K562 (cell line): ENCODE measurements at regions not wholly inside any gene's neighbourhood (a gene's known extent, or its start where the extent isn't known, plus 50 kb on each side); places are given as distances from the start of the nearest gene placed in this dataset.

ENCODE experiments used
- ATAC-seq: fragments of 200-7000 bp; cut with Tn5 transposase; 3 replicates; pipeline ENCODE4 v1.9.1; 2020; ENCODE audit warnings: moderate library complexity
- BruUV-seq: library from RNA; stranded (reverse); fragments of 400-500 nt; replicated peaks from 2 replicates; lab custom pipeline; 2021; lab: Mats Ljungman, UMichigan
- CTCF ChIA-PET: fragments of 300-600 bp; formaldehyde crosslinking; extraction: SDS; loops from one replicate; lab custom pipeline; 2021; ENCODE audit warnings: low intra/inter-chr PET ratio; lab: Yijun Ruan, JAX
- POLR2A ChIA-PET: fragments of 300-600, 350-650 bp; sonication (Branson Sonifier 250); formaldehyde crosslinking; extraction: SDS; loops from one replicate; lab custom pipeline; 2021; ENCODE audit warnings: antibody characterized with exemption, inconsistent platforms; lab: Yijun Ruan, JAX
- DNase-seq, 4 experiments: peaks; one replicate each; pipeline versions ENCODE4 v3.0.0 to v3.0.0-alpha.2; 2011 to 2018; ENCODE audit warnings: low spot score in 3 of 4, mixed read lengths in 3 of 4; ENCODE audit errors: extremely low read depth in 1 of 4
- FAIRE-seq: peaks from 2 replicates; lab custom pipeline; 2011; peaks lifted over from hg19 to GRCh38; lab: Jason Lieb, UNC
- H2AFZ ChIP-seq: 2 replicates; pipeline ENCODE4 v1.6.0; 2011; ENCODE audit warnings: low read depth, low read length, control low read depth, inconsistent platforms
- H3K27ac ChIP-seq: fragments of 200-600 bp; 3 replicates; pipeline ENCODE4 v1.8.0; 2011; ENCODE audit warnings: low read depth, mild to moderate bottlenecking, control low read depth, inconsistent platforms, low read length, moderate library complexity, mixed read lengths; ENCODE audit errors: extremely low read depth
- H3K27me3 ChIP-seq, 2 experiments: fragments of 300-600 bp in 1 of 2; 2 replicates in 1 of 2; 3 replicates in 1 of 2; pipeline versions ENCODE4 v1.6.0 to v1.8.0; 2011; ENCODE audit warnings: inconsistent platforms in 2 of 2, low read length in 2 of 2, mild to moderate bottlenecking in 1 of 2, mixed read lengths in 1 of 2, moderate library complexity in 1 of 2; ENCODE audit not compliant: control insufficient read depth in 2 of 2, insufficient read depth in 2 of 2
- H3K36me3 ChIP-seq: fragments of 300-600 bp; 3 replicates; pipeline ENCODE4 v1.8.0; 2011; ENCODE audit warnings: mild to moderate bottlenecking, low read length, inconsistent platforms; ENCODE audit not compliant: control insufficient read depth, insufficient read depth
- H3K4me1 ChIP-seq, 2 experiments: fragments of 200-600 bp in 1 of 2; replicated peaks in 1 of 2; 2 replicates in 1 of 2; 3 replicates in 1 of 2; pipeline versions ENCODE4 v1.5.1 to v1.8.0; 2011; ENCODE audit warnings: inconsistent platforms in 2 of 2, low read length in 2 of 2, mild to moderate bottlenecking in 1 of 2, mixed read lengths in 1 of 2, moderate library complexity in 1 of 2; ENCODE audit not compliant: control insufficient read depth in 2 of 2, insufficient read depth in 2 of 2
- H3K4me2 ChIP-seq: 2 replicates; pipeline ENCODE4 v1.6.1; 2011; ENCODE audit warnings: low read length, control low read depth, inconsistent platforms, mixed read lengths; ENCODE audit not compliant: insufficient read depth
- H3K4me3 ChIP-seq: fragments of 200-600 bp; sonication (generic), shearing (Covaris generic); 2 replicates; pipeline ENCODE4 v1.5.1; 2016; ENCODE audit warnings: control low read depth, inconsistent platforms
- H3K79me2 ChIP-seq: fragments of 200-600 bp; 3 replicates; pipeline ENCODE4 v1.8.0; 2011; ENCODE audit warnings: low read length, inconsistent platforms; ENCODE audit not compliant: control insufficient read depth, insufficient read depth
- H3K9ac ChIP-seq, 2 experiments: 2 replicates each; pipeline versions ENCODE4 v1.6.0 to v1.6.1; 2011; ENCODE audit warnings: low read depth in 2 of 2, low read length in 2 of 2, control low read depth in 1 of 2, inconsistent platforms in 1 of 2, mild to moderate bottlenecking in 1 of 2, mixed read lengths in 1 of 2; ENCODE audit not compliant: insufficient read depth in 1 of 2
- H3K9me1 ChIP-seq: one replicate; pipeline ENCODE4 v1.6.0; 2011; ENCODE audit warnings: inconsistent platforms, mild to moderate bottlenecking, low read length, moderate library complexity; ENCODE audit not compliant: control insufficient read depth, insufficient read depth
- H3K9me3 ChIP-seq: replicated peaks from 2 replicates; pipeline ENCODE4 v1.5.1; 2011; ENCODE audit warnings: low read depth, low read length, inconsistent platforms; ENCODE audit not compliant: control insufficient read depth, insufficient read depth
- H4K20me1 ChIP-seq: replicated peaks from 2 replicates; pipeline ENCODE4 v1.6.1; 2011; ENCODE audit warnings: low read length, inconsistent platforms, mixed read lengths; ENCODE audit not compliant: control insufficient read depth, insufficient read depth
- BRD4 ChIP-seq: fragments of 200-600 bp; sonication (generic); IDR thresholded peaks from 2 replicates; pipeline ENCODE4 v1.6.1; 2017; ENCODE audit warnings: inconsistent platforms
- KLF1 ChIP-seq: fragments of 450-650 bp; IDR thresholded peaks from 2 replicates; pipeline ENCODE4 v1.6.1; 2016; ENCODE audit warnings: missing genetic modification characterization, missing compliant biosample characterization
- PRPF4 ChIP-seq: fragments of 200-400 bp; formaldehyde crosslinking; IDR thresholded peaks from one replicate; pipeline ENCODE4 v1.6.1; 2017; ENCODE audit warnings: low read length, low read depth, mild to moderate bottlenecking; ENCODE audit not compliant: insufficient read depth, poor library complexity, severe bottlenecking
- SAFB2 ChIP-seq: fragments of 200-400 bp; formaldehyde crosslinking; IDR thresholded peaks from 2 replicates; pipeline ENCODE4 v1.6.1; 2018; ENCODE audit warnings: borderline replicate concordance, low read length, low read depth, moderate library complexity; ENCODE audit not compliant: severe bottlenecking
- SMARCC2 ChIP-seq: fragments of 450-650 bp; IDR thresholded peaks from 2 replicates; pipeline ENCODE4 v1.6.1; 2017; ENCODE audit warnings: antibody characterized with exemption, moderate library complexity, mild to moderate bottlenecking, low read depth
- TRIM28 ChIP-seq: fragments of 450-650 bp; IDR thresholded peaks from 2 replicates; pipeline ENCODE4 v1.6.1; 2017
- YY1 ChIP-seq, 3 experiments: IDR thresholded peaks; 2 replicates each; pipeline ENCODE4 v1.6.1; 2011; ENCODE audit warnings: low read length in 2 of 3, mild to moderate bottlenecking in 2 of 3, moderate library complexity in 2 of 3, borderline replicate concordance in 1 of 3, control low read depth in 1 of 3, low read depth in 1 of 3; ENCODE audit not compliant: insufficient read depth in 3 of 3, insufficient replicate concordance in 2 of 3, control insufficient read depth in 1 of 3, insufficient read length in 1 of 3; ENCODE audit errors: extremely low read depth in 1 of 3
- ZBTB2 ChIP-seq: fragments of 450-650 bp; IDR thresholded peaks from 2 replicates; pipeline ENCODE4 v1.6.1; 2016; ENCODE audit warnings: antibody characterized with exemption
- ZBTB34 ChIP-seq: fragments of 250-450 bp; sonication (Bioruptor Pico); IDR thresholded peaks from 2 replicates; pipeline ENCODE4 v1.8.0; 2021; ENCODE audit warnings: mild to moderate bottlenecking, moderate library complexity
- ZBTB5 ChIP-seq: fragments of 450-650 bp; IDR thresholded peaks from 2 replicates; pipeline ENCODE4 v1.6.1; 2017; ENCODE audit warnings: antibody characterized with exemption
- ZFPM2 ChIP-seq: fragments of 250-450 bp; sonication (Bioruptor Pico); IDR thresholded peaks from 2 replicates; pipeline ENCODE4 v1.5.1; 2022; ENCODE audit warnings: mild to moderate bottlenecking
- ZNF12 ChIP-seq: sonication (generic); formaldehyde crosslinking; IDR thresholded peaks from 2 replicates; pipeline ENCODE4 v1.4.0; 2020; ENCODE audit warnings: mild to moderate bottlenecking, missing genetic modification reagents
- ZNF354B ChIP-seq: fragments of 250-450 bp; sonication (Bioruptor Pico); IDR thresholded peaks from 2 replicates; pipeline ENCODE4 v1.4.0; 2020
- WGBS: fragments of 100-300 bp; shearing (Covaris generic); methylation state at CpG from one replicate; pipeline ENCODE4 v1.1.6; 2016; ENCODE audit warnings: low coverage, mixed read lengths; ENCODE audit not compliant: insufficient coverage; ENCODE audit errors: missing lambda C conversion rate; 5-methylcytosine and 5-hydroxymethylcytosine counted together
- in situ Hi-C: fragments of 300-500 bp; cut with MboI; formaldehyde crosslinking; loops from 4 replicates; pipeline ENCODE4 v1.15.0; 2018; ENCODE audit warnings: inconsistent platforms, mixed read lengths
- intact Hi-C: fragments of 100-400 bp; cut with micrococcal nuclease; formaldehyde crosslinking; loops from 2 replicates; pipeline ENCODE4 v1.14.2; 2022

- intact Hi-C loops: no loop called here
- H3K4me1 ChIP-seq: no peaks in the 10 kb centered on the region
- no peaks in the 10 kb centered on the region for H3K79me2 ChIP-seq
- ChIA-PET POLR2A (no interaction called here), CTCF (no interaction called here)
- no peaks in the 10 kb centered on the region for H3K27me3 ChIP-seq
- H3K9me1 ChIP-seq: no peaks in the 10 kb centered on the region
- no TSS peak for BruUV-seq
- H3K4me2 ChIP-seq: no peak overlapping the region
- DNase-seq: no peak
- ATAC-seq: no peak
- H3K27ac ChIP-seq: no peak overlapping the region
- H2AFZ ChIP-seq: no peak overlapping the region
- no peaks in the 10 kb centered on the region for H3K36me3 ChIP-seq
- H3K9ac ChIP-seq: no peak overlapping the region
- H3K4me3 ChIP-seq: no peak overlapping the region
- in situ Hi-C loops: no loop called here
- no peak for FAIRE-seq
- H4K20me1 ChIP-seq: no peaks in the 10 kb centered on the region
- WGBS: 0% methylated on average over 2 of the region's 2 CpGs
- no peaks in the 10 kb centered on the region for H3K9me3 ChIP-seq
- no peak for TF ChIP-seq BRD4
- no peak for TF ChIP-seq ZNF354B (CRISPR knock-in tag)
- no peak for TF ChIP-seq YY1 (IDR thresholded peaks at IDR 0.05; ENCODE audit: borderline replicate concordance in 1 of 3, control insufficient read depth in 1 of 3, extremely low read depth in 1 of 3, insufficient read depth in 3 of 3, insufficient read length in 1 of 3, insufficient replicate concordance in 2 of 3, low read depth in 1 of 3, low read length in 2 of 3)
- TF ChIP-seq ZBTB2: no peak
- TF ChIP-seq SMARCC2: no peak
- TF ChIP-seq ZNF12 (CRISPR knock-in tag): no peak
- TF ChIP-seq KLF1: no peak
- no peak for TF ChIP-seq SAFB2
- TF ChIP-seq ZFPM2 (CRISPR knock-in tag): no peak
- TF ChIP-seq ZBTB5: no peak
- TF ChIP-seq TRIM28: no peak
- no peak for TF ChIP-seq PRPF4
- no peak for TF ChIP-seq ZBTB34
These were observed 768.3 kb downstream of the SORCS1 start for GRCh38 chr10:106396192-106396591.
